Mesenteric fat pad (tissue), 1 donor: ENCODE measurements at regions not wholly inside any gene's neighbourhood (a gene's known extent, or its start where the extent isn't known, plus 50 kb on each side); places are given as distances from the start of the nearest gene placed in this dataset.
A peak's percentile ranks its signal among the peaks of the same experiment; 100 is the strongest.

Experiments used
- DNase-seq: peaks from one replicate; pipeline ENCODE4 v3.0.0-alpha.2; 2020; ENCODE audit warnings: low spot score
- donor health status: DM: yes; HTN: yes; CAD: no.

- peak; percentile 75 for DNase-seq
These were observed 67.8 kb upstream of the HDAC4 start for GRCh38 chr2:239468491-239469105.

GRCh38 chr2:239467956-239468490, 67.2 kb upstream of the HDAC4 start:
- DNase-seq, result peak; percentile 22

- DNase-seq, result peak; percentile 28
These were observed 66.6 kb upstream of the HDAC4 start for GRCh38 chr2:239467281-239467955.

- peak; percentile 78 for DNase-seq
These were observed 66.0 kb upstream of the HDAC4 start for GRCh38 chr2:239466755-239467271.

- DNase-seq, result no peak
These were observed 65.4 kb upstream of the HDAC4 start for GRCh38 chr2:239466061-239466754.

DNA sequence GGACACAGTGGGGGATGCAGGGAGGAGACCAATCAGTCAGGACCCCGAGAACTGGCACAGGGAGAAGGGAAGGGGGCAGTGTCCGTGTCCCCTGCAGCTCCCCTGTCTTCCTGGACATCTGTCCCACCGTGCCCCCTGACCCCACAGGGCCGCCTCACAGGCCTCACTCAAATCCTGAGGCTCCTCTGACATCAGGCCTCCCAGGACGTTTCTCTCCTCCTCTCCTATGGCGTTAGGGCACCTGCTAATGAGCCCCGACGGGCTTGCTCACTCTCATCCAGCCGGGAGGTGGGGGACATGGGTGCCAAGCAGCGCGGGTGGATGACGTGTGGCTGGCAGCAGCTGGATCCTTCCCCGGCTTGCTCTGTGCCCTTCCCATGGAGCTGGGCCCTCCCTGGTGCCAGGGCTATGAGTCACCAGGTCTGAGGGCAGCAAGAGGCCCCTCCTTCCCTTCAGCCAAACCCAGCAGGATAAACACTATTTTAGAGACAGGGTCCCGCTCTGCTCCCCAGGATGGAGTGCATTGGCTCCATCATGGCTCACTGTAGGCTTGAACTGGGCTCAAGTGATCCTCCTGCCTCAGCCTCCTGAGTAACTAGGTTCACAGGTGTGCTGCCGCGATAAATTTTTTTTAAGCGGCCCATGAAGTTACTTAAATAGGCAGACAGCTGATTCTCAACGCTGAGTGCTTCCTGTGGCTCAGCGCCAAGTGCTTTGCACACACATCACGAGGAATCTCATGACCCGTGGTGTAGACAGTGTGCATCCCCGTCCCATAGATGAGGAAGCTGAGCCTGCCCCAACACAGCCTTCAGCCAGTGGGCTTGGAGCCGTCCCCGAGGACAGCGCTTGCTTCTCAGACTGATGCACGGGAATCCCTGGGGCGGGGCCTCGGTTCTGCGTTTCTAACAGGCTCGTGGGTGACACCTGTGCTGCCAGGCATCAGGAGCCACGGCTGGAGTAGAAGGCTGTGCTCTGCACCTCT, 64.5 kb upstream of the HDAC4 start:
- DNase-seq, result peak; percentile 90

- DNase-seq, result peak; percentile 86
These were observed 63.6 kb upstream of the HDAC4 start for GRCh38 chr2:239464166-239465016.

- DNase-seq, result no peak
These were observed 62.8 kb upstream of the HDAC4 start for GRCh38 chr2:239463541-239464165.

DNA sequence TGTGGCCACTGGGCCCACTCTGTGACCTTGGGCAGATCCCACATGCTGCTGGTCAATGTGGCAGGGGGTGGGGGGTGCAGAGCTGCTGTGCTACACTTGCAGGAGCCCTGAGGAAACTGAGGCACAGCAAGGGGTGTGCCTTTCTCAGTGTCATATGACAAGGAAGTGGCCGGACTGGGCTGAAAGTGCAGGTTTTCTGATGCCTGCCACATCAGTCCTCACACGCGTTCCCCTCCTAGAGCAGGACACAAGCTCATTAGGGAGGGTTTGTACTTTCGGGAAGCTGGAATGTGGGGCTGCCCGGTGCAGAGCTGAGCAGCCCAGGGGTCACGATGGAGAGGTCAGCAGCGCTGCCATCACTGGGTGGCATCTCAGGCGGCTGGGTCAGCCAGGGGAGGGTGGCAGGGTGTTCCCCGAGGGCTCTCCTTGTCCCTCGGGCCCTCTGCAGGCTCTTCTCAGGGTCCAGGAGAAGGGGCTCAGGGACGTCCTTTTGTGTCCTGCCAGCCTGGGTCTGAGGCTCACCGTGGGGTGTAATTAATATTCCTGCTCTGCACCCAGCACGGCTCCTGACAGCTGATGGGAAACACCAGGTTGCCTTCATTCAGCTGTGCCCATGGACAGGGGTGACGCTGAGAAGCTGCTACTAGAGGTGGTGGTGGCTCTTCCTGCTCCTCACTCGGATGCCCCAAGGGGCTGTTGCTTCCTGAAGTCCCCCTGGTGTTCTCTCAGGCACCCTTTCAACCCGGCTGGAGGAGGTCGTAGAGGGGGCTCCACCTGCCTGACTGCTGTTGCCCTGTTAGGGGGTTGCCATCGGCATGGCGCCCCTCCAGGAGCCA, 62.1 kb upstream of the HDAC4 start:
- DNase-seq, result peak; percentile 86

DNA sequence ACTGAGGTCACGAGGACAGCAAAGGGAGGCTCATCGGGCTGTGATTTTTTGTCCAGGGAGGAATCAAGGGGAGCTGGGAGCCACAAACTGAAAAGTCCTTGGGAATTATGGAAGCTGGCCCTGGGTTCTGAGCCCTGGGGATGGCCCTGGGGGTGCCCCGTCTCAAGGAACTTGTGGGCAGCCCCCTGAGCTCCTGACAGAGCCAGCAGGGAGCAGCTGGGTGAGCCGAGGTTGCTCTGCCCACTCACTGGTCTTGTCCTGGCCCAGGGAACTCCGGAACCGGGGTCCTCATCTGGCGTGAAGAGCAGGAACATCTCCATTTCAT, 61.3 kb upstream of the HDAC4 start:
- DNase-seq, result peak; percentile 75

- peak; percentile 81 for DNase-seq
These were observed 60.7 kb upstream of the HDAC4 start for GRCh38 chr2:239461291-239462190.

GRCh38 chr2:239460780-239461179, 60.0 kb upstream of the HDAC4 start:
- no peak for DNase-seq

DNA sequence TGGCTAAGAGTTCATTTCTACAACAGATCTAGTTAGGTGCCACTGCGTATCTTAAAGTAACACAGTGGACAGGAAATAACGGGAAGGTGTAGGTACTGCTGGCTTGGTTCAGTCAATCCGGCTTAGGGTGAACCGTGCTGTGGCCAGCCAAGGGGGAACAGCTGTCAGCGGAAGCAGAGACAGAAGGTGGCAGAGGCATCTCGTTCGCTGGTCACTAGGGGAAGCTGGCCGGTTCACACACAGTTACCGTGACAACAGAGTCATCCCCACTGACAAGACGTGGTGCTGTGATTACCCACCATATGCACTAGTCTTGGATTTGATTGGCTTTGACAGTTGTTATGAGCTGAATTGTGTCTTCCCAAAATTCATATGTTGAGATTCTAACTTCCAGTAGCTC, 58.8 kb upstream of the HDAC4 start:
- peak; percentile 45 for DNase-seq

DNA sequence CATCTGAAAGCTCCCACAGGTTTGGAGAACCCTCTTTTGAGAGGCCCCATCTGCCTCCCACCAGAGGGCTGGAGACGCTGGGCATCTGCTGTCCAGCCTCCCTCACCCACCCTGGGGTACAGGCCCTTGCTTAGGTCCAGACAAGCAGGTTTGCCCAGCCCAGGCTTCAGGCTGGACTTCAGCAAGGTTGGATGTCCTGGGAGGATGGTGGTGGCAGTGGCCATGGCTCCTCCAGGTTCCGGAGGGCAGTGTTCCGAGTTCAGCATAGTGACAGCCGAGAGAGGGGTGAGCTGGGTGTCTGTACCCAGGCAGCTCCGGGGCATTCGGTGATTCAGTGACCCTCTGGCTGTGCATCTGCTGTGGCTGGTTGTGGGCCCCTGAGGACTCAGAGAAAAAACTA, 58.2 kb upstream of the HDAC4 start:
- peak; percentile 78 for DNase-seq

GRCh38 chr2:239457586-239458445, 57.0 kb upstream of the HDAC4 start:
- DNase-seq, result peak; percentile 64

GRCh38 chr2:239456940-239457339, 56.1 kb upstream of the HDAC4 start:
- DNase-seq, result no peak
